Brain microvascular endothelial cell (primary cell): ENCODE measurements at regions not wholly inside any gene's neighbourhood (a gene's known extent, or its start where the extent isn't known, plus 50 kb on each side); places are given as distances from the start of the nearest gene placed in this dataset.
"Not testable (repeated sequence)": the region's sequence is repeated elsewhere in the genome, so short reads cannot be mapped to it uniquely, and the experiment has no call there.

Experiments used
- DNase-seq: peaks from one replicate; pipeline ENCODE4 v3.0.0-alpha.2; 2020
- H3K27ac ChIP-seq: fragments of 250-450 bp; sonication (Bioruptor Pico); 2 replicates; pipeline ENCODE4 v1.5.1; 2020; ENCODE audit warnings: mild to moderate bottlenecking, moderate library complexity
- H3K27me3 ChIP-seq: fragments of 250-450 bp; sonication (Bioruptor Pico); replicated peaks from 2 replicates; pipeline ENCODE4 v1.5.1; 2020; ENCODE audit warnings: mild to moderate bottlenecking
- H3K36me3 ChIP-seq: fragments of 250-450 bp; sonication (Bioruptor Pico); replicated peaks from 2 replicates; pipeline ENCODE4 v1.5.1; 2020; ENCODE audit warnings: mild to moderate bottlenecking
- H3K4me3 ChIP-seq: 2 replicates; pipeline ENCODE4 v1.5.1; 2011; ENCODE audit warnings: low read depth, mild to moderate bottlenecking, control low read depth, low read length, moderate library complexity
- in situ Hi-C: cut with HindIII; loops from 2 replicates; pipeline ENCODE4 v1.10.0; 2017; ENCODE audit warnings: low sequenced_read_pairs, low pct_ligation_motif_present
- TF ChIP-seq, protein P1 (sequence below): IDR thresholded peaks from 2 replicates; pipeline ENCODE4 v1.5.1; 2011; ENCODE audit warnings: low read depth, mild to moderate bottlenecking, moderate library complexity, low read length, control low read depth, inconsistent platforms; ENCODE audit errors: missing control alignments

DNA sequence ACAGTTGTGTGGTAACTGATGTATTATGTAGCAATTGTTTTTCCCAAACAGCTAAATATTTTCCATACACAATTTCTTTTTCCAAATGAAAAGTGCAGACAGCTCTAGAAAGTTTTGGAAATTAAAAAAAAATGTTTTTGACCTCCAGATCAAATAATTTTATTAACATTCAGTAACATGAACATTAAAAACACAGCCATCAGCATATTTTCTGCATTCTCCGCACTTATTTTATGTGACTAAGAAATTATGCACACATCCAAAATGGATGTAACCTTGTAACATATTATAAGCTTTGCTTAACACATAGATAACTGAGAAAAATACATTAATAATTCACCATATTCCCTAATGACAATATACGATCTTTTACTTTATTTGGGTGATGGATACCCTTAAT lies 224.6 kb downstream of the VGLL3 start:
- no peak overlapping the region for H3K27ac ChIP-seq
- DNase-seq: no peak
- no peaks in the 10 kb centered on the region for H3K27me3 ChIP-seq
- no peaks in the 10 kb centered on the region for H3K36me3 ChIP-seq
- no peak overlapping the region for H3K4me3 ChIP-seq
- in situ Hi-C loops: no loop called here
- TF ChIP-seq, protein P1, sequence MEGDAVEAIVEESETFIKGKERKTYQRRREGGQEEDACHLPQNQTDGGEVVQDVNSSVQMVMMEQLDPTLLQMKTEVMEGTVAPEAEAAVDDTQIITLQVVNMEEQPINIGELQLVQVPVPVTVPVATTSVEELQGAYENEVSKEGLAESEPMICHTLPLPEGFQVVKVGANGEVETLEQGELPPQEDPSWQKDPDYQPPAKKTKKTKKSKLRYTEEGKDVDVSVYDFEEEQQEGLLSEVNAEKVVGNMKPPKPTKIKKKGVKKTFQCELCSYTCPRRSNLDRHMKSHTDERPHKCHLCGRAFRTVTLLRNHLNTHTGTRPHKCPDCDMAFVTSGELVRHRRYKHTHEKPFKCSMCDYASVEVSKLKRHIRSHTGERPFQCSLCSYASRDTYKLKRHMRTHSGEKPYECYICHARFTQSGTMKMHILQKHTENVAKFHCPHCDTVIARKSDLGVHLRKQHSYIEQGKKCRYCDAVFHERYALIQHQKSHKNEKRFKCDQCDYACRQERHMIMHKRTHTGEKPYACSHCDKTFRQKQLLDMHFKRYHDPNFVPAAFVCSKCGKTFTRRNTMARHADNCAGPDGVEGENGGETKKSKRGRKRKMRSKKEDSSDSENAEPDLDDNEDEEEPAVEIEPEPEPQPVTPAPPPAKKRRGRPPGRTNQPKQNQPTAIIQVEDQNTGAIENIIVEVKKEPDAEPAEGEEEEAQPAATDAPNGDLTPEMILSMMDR: no peak

DNA sequence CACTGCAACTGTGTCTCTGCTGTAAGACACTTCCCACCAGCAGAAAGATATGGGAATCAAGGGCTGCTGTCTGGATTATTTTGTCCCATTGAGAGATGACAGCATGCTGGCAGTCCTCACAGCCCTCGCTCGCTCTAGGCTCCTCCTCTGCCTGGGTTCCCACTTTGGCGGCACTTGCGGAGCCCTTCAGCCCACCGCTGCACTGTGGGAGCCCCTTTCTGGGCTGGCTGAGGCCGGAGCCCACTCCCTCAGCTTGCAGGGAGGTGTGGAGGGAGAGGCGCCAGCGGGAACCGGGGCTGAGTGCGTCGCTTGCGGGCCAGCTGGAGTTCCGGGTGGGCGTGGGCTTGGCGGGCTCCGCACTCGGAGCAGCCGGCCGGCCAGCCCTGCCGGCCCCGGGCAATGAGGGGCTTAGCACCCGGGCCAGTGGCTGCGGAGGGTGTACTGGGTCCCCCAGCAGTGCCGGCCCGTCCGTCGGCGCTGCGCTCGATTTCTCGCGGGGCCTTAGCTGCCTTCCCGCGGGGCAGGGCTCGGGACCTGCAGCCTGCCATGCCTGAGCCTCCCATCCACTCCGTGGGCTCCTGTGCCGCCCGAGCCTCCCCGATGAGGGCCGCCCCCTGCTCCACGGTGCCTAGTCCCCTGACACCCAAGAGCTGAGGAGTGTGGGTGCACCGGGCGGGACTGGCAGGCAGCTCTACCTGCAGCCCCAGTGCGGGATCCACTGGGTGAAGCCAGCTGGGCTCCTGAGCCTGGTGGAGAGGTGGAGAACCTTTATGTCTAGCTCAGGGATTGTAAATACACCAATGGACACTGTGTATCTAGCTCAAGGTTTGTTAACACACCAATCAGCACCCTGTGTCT lies 233.4 kb downstream of the VGLL3 start:
- H3K4me3 ChIP-seq, DNase-seq, H3K27me3 ChIP-seq, H3K36me3 ChIP-seq, in situ Hi-C loops, H3K27ac ChIP-seq: not testable (repeated sequence)

- Histone ChIP-seq H3K4me3 (no peak overlapping the region), H3K27me3 (no peaks in the 10 kb centered on the region), H3K27ac (no peak overlapping the region), H3K36me3 (no peaks in the 10 kb centered on the region)
- no peak for DNase-seq
- in situ Hi-C loops: no loop called here
- TF ChIP-seq, protein P1: no peak
Observed at GRCh38 chr3:86748015-86748414, 242.9 kb downstream of the VGLL3 start.

DNA sequence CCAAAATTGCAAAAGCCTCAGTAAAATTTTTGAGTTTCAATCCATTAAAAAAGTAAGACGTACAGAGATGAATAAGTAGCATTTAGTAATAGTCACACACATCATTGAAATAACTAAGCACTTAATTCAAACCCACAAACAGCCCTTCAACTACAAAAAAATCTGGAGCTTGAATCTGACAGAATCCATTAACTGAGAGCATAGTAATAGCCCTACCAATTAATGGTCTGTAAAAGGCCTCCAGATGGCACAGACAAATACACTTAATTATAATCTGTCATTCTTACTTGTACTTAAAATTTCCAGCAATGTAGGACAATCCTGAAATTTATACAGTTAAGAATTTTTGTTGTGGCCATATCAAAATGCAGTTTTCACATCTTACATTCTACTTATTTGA lies 246.9 kb downstream of the VGLL3 start:
- no peaks in the 10 kb centered on the region for H3K36me3 ChIP-seq
- H3K4me3 ChIP-seq: no peak overlapping the region
- no peak overlapping the region for H3K27ac ChIP-seq
- H3K27me3 ChIP-seq: no peaks in the 10 kb centered on the region
- DNase-seq: no peak
- TF ChIP-seq, protein P1: no peak
- in situ Hi-C loops: no loop called here

GRCh38 chr3:86743233-86743632 lies 247.7 kb downstream of the VGLL3 start:
- Histone ChIP-seq H3K36me3 (no peaks in the 10 kb centered on the region), H3K27ac (no peak overlapping the region), H3K4me3 (no peak overlapping the region), H3K27me3 (no peaks in the 10 kb centered on the region)
- TF ChIP-seq, protein P1: no peak
- DNase-seq: no peak
- in situ Hi-C loops: no loop called here

GRCh38 chr3:86740751-86741150 lies 250.2 kb downstream of the VGLL3 start:
- Histone ChIP-seq H3K27me3 (no peaks in the 10 kb centered on the region), H3K4me3 (no peak overlapping the region), H3K27ac (no peak overlapping the region), H3K36me3 (no peaks in the 10 kb centered on the region)
- in situ Hi-C loops: no loop called here
- TF ChIP-seq, protein P1: no peak
- DNase-seq: peak; percentile 14
